BLaER1 treated with 17β-estradiol and CSF1 and Interleukin-3, amounts not matched to agents 10 nM and 100 nM (cell line): ENCODE measurements at regions not wholly inside any gene's neighbourhood (a gene's known extent, or its start where the extent isn't known, plus 50 kb on each side); places are given as distances from the start of the nearest gene placed in this dataset.

Source experiments
- H3K27ac ChIP-seq, 11 experiments: shearing (Covaris generic); formaldehyde crosslinking; 2 replicates each; pipeline ENCODE4 v1.8.1; 2022
- H3K27me3 ChIP-seq, 11 experiments: shearing (Covaris generic); formaldehyde crosslinking; 2 replicates each; pipeline ENCODE4 v1.8.1; 2022
- H3K36me3 ChIP-seq, 11 experiments: shearing (Covaris generic); formaldehyde crosslinking; 2 replicates each; pipeline ENCODE4 v1.8.1; 2022
- H3K4me1 ChIP-seq, 10 experiments: shearing (Covaris generic); formaldehyde crosslinking; 2 replicates each; pipeline ENCODE4 v1.8.1; 2022
- H3K4me2 ChIP-seq, 11 experiments: shearing (Covaris generic); formaldehyde crosslinking; 2 replicates each; pipeline ENCODE4 v1.8.1; 2022
- H3K4me3 ChIP-seq, 10 experiments: shearing (Covaris generic); formaldehyde crosslinking; 2 replicates each; pipeline ENCODE4 v1.8.1; 2022
- H3K9ac ChIP-seq, 11 experiments: shearing (Covaris generic); formaldehyde crosslinking; 2 replicates each; pipeline ENCODE4 v1.8.1; 2022
- H3K9me3 ChIP-seq, 11 experiments: shearing (Covaris generic); formaldehyde crosslinking; replicated peaks in 1 of 11; 2 replicates each; pipeline ENCODE4 v1.8.1; 2022
- H4K20me1 ChIP-seq, 11 experiments: shearing (Covaris generic); formaldehyde crosslinking; 2 replicates each; pipeline ENCODE4 v1.8.1; 2022
- Cebpa-rat ChIP-seq, 11 experiments: shearing (Covaris generic); IDR thresholded peaks; 2 replicates each; pipeline ENCODE4 v1.8.1; 2022

DNA sequence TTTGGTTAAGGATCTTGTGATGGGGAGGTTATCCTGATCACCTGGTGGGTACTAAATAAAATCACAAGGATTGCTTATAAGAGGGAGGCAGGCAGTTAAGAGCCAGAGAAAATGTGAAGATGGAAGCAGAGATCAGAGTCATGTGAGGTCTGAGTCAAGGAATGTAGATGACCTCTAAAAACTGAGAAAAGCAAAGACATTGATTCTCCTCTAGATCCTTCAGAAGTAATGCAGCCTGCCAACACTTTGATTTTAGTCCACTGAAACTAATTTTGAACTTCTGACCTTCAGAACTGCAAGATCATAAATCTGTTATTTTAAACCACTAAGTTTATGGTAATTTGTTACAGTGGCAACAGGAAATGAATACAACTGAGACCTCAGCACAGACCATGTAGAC is 499.0 kb downstream of the GADD45G start:
- Histone ChIP-seq H3K27me3 (no peaks in the 10 kb centered on the region), H3K4me1 (peaks cover 0 to 19% (median 2%) of the 10 kb centered on the region in 10 experiments; a peak in 9 of 20 replicates), H3K4me3 (no peak overlapping the region), H3K9me3 (peaks cover 0 to 1% (median 0%) of the 10 kb centered on the region in 11 experiments; a peak in 1 of 22 replicates), H3K9ac (no peak overlapping the region), H3K27ac (no peak overlapping the region), H3K36me3 (no peaks in the 10 kb centered on the region), H4K20me1 (no peaks in the 10 kb centered on the region), H3K4me2 (peak overlapping the region in 1 of 11 experiments; percentile 20; a peak in 1 of 22 replicates)
- no peak for TF ChIP-seq Cebpa-rat (IDR thresholded peaks at IDR 0.05)

DNA sequence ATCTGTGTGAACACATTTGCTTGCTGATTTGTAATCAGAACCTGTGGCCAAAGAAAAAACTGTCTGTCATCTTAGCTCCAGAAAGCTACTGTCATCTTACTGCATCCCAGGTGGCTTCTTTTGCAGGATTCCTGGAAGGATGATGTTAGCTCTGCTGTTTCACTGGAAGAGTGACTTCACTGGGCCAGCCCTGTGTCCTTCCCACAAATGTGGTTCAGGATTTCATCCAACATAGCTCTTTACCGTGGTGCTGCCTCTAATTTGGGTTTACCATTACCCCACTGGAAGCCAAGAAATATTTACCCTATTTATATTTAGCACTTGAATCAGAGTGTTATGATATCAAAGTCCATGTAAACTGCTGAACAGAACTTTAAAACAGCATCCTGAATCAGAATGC is 501.0 kb downstream of the GADD45G start:
- Histone ChIP-seq H3K36me3 (no peaks in the 10 kb centered on the region), H3K4me2 (no peak overlapping the region), H3K4me3 (no peak overlapping the region), H3K9me3 (peaks cover 0 to 10% (median 4%) of the 10 kb centered on the region in 11 experiments; a peak in 4 of 22 replicates), H4K20me1 (no peaks in the 10 kb centered on the region), H3K4me1 (peaks cover 0 to 19% (median 2%) of the 10 kb centered on the region in 10 experiments; a peak in 9 of 20 replicates), H3K27me3 (no peaks in the 10 kb centered on the region), H3K9ac (no peak overlapping the region), H3K27ac (no peak overlapping the region)
- TF ChIP-seq Cebpa-rat (IDR thresholded peaks at IDR 0.05): no peak

DNA sequence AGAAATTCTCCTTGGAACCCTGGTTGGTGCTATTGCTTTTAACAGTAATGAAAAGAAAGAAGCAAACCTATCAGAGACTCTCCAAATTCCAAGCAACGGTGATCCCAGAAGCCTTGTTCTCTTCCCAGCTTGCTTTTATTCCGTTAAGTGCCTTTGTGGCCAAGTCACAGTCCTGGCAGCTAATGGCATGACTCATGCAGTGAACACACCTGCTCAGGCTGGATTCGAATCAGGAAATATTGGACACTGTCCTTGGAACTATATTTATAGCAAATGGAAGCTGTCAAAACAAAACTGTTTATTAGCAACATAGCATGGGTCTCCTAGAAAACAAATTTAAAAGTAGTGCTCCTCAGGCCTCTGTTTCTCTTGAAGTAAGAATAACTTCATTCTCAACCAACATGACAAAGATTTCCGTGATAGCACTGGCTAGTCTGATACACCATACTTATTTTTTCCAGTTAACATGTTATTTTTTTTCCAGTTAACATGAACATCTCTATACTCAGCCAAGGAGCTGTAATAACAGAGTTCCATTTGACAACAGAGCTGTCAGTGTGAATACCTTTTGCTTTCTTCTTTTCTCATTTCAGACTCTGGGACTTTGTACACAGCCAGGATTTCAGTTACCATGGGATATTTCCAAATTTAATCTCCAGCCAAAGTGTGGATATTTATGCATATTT is 502.4 kb downstream of the GADD45G start:
- no peak for TF ChIP-seq Cebpa-rat (IDR thresholded peaks at IDR 0.05)
- Histone ChIP-seq H3K9me3 (peaks cover 0 to 10% (median 4%) of the 10 kb centered on the region in 11 experiments; a peak in 4 of 22 replicates), H3K4me3 (no peak overlapping the region), H3K4me1 (peaks cover 0 to 19% (median under 1%) of the 10 kb centered on the region in 10 experiments; a peak in 9 of 20 replicates), H3K27me3 (no peaks in the 10 kb centered on the region), H3K36me3 (no peaks in the 10 kb centered on the region), H3K9ac (no peak overlapping the region), H4K20me1 (no peaks in the 10 kb centered on the region), H3K4me2 (peak overlapping the region in 2 of 11 experiments; percentile 4 to 14; a peak in 3 of 22 replicates), H3K27ac (no peak overlapping the region)

DNA sequence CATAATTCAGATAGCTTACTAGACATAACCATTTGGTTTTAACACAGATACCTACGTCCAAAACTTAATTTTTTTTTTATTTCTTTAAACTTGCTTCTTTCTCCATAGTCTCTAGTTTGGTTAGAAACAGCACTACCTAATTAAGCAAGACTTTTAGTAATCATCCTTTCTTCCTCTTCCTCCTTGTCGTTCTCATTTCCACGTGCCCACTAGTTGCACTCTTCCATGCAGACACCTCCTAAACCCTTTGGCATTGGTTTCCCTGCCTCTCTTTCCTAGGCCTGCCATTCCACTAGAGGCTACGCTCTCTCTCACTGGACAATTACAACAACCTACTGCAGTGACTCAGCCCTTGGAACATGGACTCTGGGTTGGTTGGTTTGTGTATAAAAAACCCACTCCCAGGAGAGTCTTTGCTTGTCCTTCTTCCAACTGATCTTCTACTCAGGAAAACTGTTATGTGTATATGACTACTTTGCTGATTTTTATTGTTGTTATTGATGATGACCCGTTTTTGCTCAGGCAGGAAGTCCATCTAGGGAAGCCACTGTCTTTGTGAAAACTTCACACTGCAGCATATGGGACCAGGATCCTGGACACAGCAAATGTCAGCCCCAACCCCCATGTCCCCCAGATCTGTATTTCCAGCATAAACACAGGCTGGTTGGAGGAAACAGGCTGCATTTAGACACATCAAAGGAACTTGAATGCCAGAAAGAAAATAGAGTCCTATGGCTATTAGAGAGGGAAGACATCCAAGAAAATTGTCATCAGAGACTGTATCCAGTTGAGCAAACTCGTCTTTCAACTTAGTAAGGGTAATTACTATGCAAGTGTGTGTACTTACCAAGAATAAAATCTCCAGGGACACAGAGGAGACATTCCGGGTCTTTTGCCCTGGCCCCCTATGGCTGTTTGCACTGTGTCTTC is 503.2 kb downstream of the GADD45G start:
- Histone ChIP-seq H3K27me3 (no peaks in the 10 kb centered on the region), H3K36me3 (no peaks in the 10 kb centered on the region), H3K9ac (no peak overlapping the region), H3K9me3 (peaks cover 0 to 10% (median 4%) of the 10 kb centered on the region in 11 experiments; a peak in 4 of 22 replicates), H3K4me2 (peak overlapping the region in 4 of 11 experiments; percentile 2 to 52 (median 9); a peak in 5 of 22 replicates), H3K27ac (no peak overlapping the region), H3K4me1 (peaks cover 0 to 19% (median 0%) of the 10 kb centered on the region in 10 experiments; a peak in 7 of 20 replicates), H3K4me3 (no peak overlapping the region), H4K20me1 (no peaks in the 10 kb centered on the region)
- no peak for TF ChIP-seq Cebpa-rat (IDR thresholded peaks at IDR 0.05)

DNA sequence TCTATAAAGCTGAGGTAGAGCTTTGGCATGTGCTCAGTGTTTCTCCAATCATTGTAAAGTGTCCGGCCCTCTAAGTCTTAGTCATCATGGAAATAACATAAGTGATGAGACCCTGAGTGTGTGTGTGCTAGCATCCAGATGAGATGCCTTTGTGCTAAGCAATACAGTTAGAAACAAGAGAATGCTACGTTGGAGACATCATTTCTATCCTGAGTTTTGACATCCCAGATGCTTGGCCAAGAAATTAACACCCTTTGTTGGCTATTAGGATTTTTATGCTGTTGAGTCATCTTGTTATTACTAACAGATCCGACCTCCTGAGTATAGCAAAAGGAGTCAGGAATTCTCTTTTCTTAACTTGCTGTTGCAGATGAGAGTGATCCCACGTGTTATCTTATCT is 508.0 kb downstream of the GADD45G start:
- H3K4me2 ChIP-seq: no peak overlapping the region
- no peaks in the 10 kb centered on the region for H3K27me3 ChIP-seq
- H3K27ac ChIP-seq: no peak overlapping the region
- no peak overlapping the region for H3K9ac ChIP-seq
- peaks cover 0 to 10% (median 4%) of the 10 kb centered on the region in 11 experiments; a peak in 4 of 22 replicates for H3K9me3 ChIP-seq
- H3K36me3 ChIP-seq: no peaks in the 10 kb centered on the region
- H3K4me3 ChIP-seq: no peak overlapping the region
- no peak for TF ChIP-seq Cebpa-rat (IDR thresholded peaks at IDR 0.05)
- no peaks in the 10 kb centered on the region for H4K20me1 ChIP-seq
- H3K4me1 ChIP-seq: peaks cover 0 to 8% (median 0%) of the 10 kb centered on the region in 10 experiments; a peak in 7 of 20 replicates

DNA sequence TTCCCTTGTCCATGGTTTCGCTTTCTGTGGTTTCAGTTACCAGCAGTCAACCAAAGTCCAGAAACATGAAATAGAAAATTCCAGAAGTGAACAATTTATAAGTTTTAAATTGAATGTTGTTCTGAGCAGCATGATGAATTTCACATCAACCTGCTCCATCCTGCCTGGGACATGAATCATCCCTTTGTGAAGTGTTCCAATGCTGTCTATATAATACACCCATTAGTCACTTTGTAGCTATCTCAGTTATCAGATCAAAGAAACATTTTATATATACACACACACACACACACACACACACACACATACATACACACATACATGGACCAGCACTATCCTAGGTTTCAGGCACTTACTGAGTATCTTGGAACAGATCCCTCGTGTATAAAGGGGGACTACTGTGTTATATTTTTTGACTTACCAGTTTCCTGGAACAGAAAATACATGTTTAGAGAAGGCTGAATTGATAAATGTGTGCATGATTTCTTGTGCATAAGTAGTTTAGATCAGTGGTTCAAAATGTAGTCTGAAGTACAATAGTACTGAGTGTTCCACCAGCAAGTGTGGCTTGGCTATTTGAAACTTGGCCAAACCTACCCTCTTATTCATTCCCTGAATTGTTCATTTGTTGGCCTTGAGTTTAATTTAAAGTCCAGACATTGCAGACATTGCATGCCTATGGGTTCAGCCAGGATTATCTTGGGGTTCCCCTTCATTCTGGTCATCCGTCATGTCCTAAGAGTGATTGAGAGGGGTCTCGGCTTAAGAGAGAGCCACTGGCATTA is 510.0 kb downstream of the GADD45G start:
- TF ChIP-seq Cebpa-rat (IDR thresholded peaks at IDR 0.05): no peak
- Histone ChIP-seq H3K36me3 (no peaks in the 10 kb centered on the region), H4K20me1 (no peaks in the 10 kb centered on the region), H3K27ac (no peak overlapping the region), H3K4me1 (no peaks in the 10 kb centered on the region), H3K9ac (no peak overlapping the region), H3K4me2 (no peak overlapping the region), H3K9me3 (no peaks in the 10 kb centered on the region), H3K4me3 (no peak overlapping the region), H3K27me3 (no peaks in the 10 kb centered on the region)

DNA sequence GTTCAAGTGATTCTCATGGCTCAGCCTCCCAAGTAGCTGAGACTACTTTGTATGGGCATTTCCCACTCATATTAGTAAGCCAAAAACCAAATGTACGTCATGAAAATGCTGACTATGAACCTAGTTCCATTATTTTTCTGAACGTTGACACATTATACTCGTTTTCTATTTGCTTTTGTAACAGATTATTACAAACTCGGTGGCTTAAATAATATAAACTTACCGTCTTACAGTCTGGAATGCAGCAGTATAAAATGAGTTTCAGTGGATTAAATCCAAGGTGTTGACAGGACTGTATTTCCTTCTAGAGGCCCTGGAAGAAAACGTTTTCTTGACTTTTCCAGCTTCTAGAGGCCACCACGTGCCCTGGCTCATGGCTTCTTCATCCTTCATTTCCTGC is 517.0 kb downstream of the GADD45G start:
- H3K4me3 ChIP-seq: no peak overlapping the region
- H3K27ac ChIP-seq: no peak overlapping the region
- no peaks in the 10 kb centered on the region for H3K27me3 ChIP-seq
- H4K20me1 ChIP-seq: no peaks in the 10 kb centered on the region
- H3K4me2 ChIP-seq: no peak overlapping the region
- no peak overlapping the region for H3K9ac ChIP-seq
- no peaks in the 10 kb centered on the region for H3K4me1 ChIP-seq
- TF ChIP-seq Cebpa-rat (IDR thresholded peaks at IDR 0.05): no peak
- H3K9me3 ChIP-seq: peaks cover 7 to 14% (median 10%) of the 10 kb centered on the region in 11 experiments; a peak in 16 of 22 replicates
- H3K36me3 ChIP-seq: no peaks in the 10 kb centered on the region

DNA sequence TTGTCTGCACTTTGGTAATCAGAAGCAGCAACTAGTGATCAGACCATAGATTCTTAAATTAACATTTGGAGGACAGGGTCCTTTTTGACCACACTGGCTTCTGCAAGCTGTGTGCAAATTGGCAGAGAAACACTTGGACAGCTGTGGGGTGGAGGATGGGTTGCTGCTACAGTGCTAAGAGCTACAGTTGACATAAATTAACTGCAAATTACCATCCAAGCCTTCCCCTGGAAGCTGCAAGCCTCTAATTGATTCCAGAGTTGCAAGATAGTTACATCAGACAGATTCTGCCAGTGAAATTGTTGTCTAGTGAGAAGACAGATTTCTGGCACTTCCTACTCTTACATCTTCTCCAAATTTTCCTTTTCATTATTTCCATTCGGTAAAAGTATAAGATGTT is 517.7 kb downstream of the DIRAS2 start:
- peaks cover 0 to 10% (median 0%) of the 10 kb centered on the region in 10 experiments; a peak in 4 of 20 replicates for H3K4me1 ChIP-seq
- H3K9ac ChIP-seq: no peak overlapping the region
- no peaks in the 10 kb centered on the region for H3K36me3 ChIP-seq
- H3K9me3 ChIP-seq: peaks cover 7 to 14% (median 10%) of the 10 kb centered on the region in 11 experiments; a peak in 16 of 22 replicates
- H3K27me3 ChIP-seq: no peaks in the 10 kb centered on the region
- no peaks in the 10 kb centered on the region for H4K20me1 ChIP-seq
- no peak overlapping the region for H3K4me3 ChIP-seq
- no peak overlapping the region for H3K4me2 ChIP-seq
- TF ChIP-seq Cebpa-rat (IDR thresholded peaks at IDR 0.05): no peak
- H3K27ac ChIP-seq: no peak overlapping the region
